ENCODE measurements at regions not wholly inside any gene's neighbourhood (a gene's known extent, or its start where the extent isn't known, plus 50 kb on each side); places are given as distances from the start of the nearest gene placed in this dataset.
A peak's percentile ranks its signal among the peaks of the same experiment; 100 is the strongest.

DNA sequence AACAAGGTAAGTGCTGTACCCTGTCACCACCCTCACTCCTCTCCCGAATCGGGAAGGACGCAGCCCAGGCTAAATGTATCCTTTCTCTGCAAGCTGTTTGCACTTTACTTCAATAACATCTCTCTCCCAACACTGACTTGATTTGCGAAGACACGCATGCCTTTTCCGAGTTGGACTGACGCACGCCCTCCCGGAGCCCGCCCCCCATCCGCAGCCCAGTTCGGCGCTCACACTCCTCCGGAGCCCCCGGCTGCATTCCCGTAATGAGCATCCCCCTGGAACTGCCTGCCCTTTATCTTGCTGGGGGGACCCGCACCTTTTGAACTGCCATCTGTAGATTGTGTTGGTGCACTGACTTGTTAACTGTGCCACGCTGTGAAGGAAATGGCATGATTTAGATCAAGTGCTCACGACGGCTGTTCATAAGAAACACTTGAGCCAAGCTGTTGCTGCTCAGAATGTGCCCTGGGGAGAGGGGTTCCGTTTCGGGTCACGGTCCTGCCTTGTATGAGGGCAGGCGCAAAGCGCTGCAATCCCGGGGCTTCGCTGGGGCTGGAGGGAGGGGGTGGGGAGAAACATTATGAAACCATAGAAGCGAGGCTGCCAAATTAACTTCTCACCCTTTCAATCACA lies 176.6 kb upstream of the CDKN3 start (continued):
- TF ChIP-seq, protein P1, sequence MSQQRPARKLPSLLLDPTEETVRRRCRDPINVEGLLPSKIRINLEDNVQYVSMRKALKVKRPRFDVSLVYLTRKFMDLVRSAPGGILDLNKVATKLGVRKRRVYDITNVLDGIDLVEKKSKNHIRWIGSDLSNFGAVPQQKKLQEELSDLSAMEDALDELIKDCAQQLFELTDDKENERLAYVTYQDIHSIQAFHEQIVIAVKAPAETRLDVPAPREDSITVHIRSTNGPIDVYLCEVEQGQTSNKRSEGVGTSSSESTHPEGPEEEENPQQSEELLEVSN (IDR thresholded peaks at IDR 0.05) = no peak
- TF ChIP-seq CTBP2 (IDR thresholded peaks at IDR 0.05; ENCODE audit: borderline replicate concordance, insufficient read depth, insufficient read length, low read length) (no peak), ASH2L (IDR thresholded peaks at IDR 0.05; ENCODE audit: low read length) (no peak), JUN (IDR thresholded peaks at IDR 0.05; ENCODE audit: low read depth, low read length) (no peak), CBX5 (IDR thresholded peaks at IDR 0.05; ENCODE audit: low read depth, low read length) (no peak), CBX8 (IDR thresholded peaks at IDR 0.05; ENCODE audit: borderline replicate concordance, low read depth, low read length) (no peak), CHD2 (IDR thresholded peaks at IDR 0.05; ENCODE audit: low read length) (no peak), BACH1 (IDR thresholded peaks at IDR 0.05; ENCODE audit: low read length) (no peak)
- TF ChIP-seq, protein P2, sequence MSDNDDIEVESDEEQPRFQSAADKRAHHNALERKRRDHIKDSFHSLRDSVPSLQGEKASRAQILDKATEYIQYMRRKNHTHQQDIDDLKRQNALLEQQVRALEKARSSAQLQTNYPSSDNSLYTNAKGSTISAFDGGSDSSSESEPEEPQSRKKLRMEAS (IDR thresholded peaks at IDR 0.05) = peak; percentile 27; the same call in 1 of the 2 replicates
